Common myeloid progenitor, CD34-positive (primary cell): ENCODE measurements at regions not wholly inside any gene's neighbourhood (a gene's known extent, or its start where the extent isn't known, plus 50 kb on each side); places are given as distances from the start of the nearest gene placed in this dataset.

ENCODE experiments used
- CTCF ChIA-PET: fragments of 350-600 bp; sonication (Branson Sonifier 250); formaldehyde crosslinking; loops from one replicate; lab custom pipeline; 2021; ENCODE audit warnings: antibody characterized with exemption; lab: Charles Lee
- POLR2A ChIA-PET: fragments of 350-600 bp; sonication (Branson Sonifier 250); formaldehyde crosslinking; loops from one replicate; lab custom pipeline; 2021; ENCODE audit warnings: antibody characterized with exemption; lab: Charles Lee
- DNase-seq, 3 donors: peaks; one replicate each; pipeline versions ENCODE4 v3.0.0 to v3.0.0-alpha.2; 2013
- H3K27ac ChIP-seq, 2 experiments: 1 replicate in 1 of 2; 2 replicates in 1 of 2; pipeline ENCODE4 v1.7.0; 2013; ENCODE audit warnings: inconsistent platforms in 2 of 2, low read length in 2 of 2, mild to moderate bottlenecking in 2 of 2, low read depth in 1 of 2, moderate library complexity in 1 of 2; ENCODE audit not compliant: severe bottlenecking in 2 of 2, insufficient read depth in 1 of 2, poor library complexity in 1 of 2
- H3K27me3 ChIP-seq, 5 experiments: replicated peaks in 2 of 5; 1 replicate in 3 of 5; 2 replicates in 2 of 5; pipeline versions ENCODE4 v1.6.1 to v1.7.0; 2013; ENCODE audit warnings: low read length in 4 of 5, mild to moderate bottlenecking in 2 of 5, moderate library complexity in 2 of 5, inconsistent platforms in 1 of 5; ENCODE audit not compliant: insufficient read depth in 5 of 5, control insufficient read depth in 4 of 5
- H3K36me3 ChIP-seq, 4 experiments: 1 replicate in 2 of 4; 2 replicates in 2 of 4; pipeline versions ENCODE4 v1.6.1 to v1.7.0; 2013; ENCODE audit warnings: low read length in 3 of 4, control low read depth in 1 of 4, mild to moderate bottlenecking in 1 of 4; ENCODE audit not compliant: control insufficient read depth in 4 of 4, insufficient read depth in 4 of 4
- H3K4me1 ChIP-seq, 4 experiments: 1 replicate in 3 of 4; 2 replicates in 1 of 4; pipeline versions ENCODE4 v1.6.1 to v1.7.1; 2013; ENCODE audit warnings: low read length in 3 of 4, mild to moderate bottlenecking in 3 of 4, control low read depth in 1 of 4, inconsistent platforms in 1 of 4, moderate library complexity in 1 of 4; ENCODE audit not compliant: control insufficient read depth in 4 of 4, insufficient read depth in 4 of 4; ENCODE audit errors: control extremely low read depth in 1 of 4
- H3K4me3 ChIP-seq, 7 experiments: 1 replicate in 4 of 7; 2 replicates in 3 of 7; pipeline versions ENCODE4 v1.5.1 to v1.7.0; 2013; ENCODE audit warnings: mild to moderate bottlenecking in 7 of 7, low read length in 6 of 7, moderate library complexity in 6 of 7, inconsistent platforms in 2 of 7, low read depth in 2 of 7, control low read depth in 1 of 7; ENCODE audit not compliant: insufficient read depth in 4 of 7, control insufficient read depth in 1 of 7; ENCODE audit errors: extremely low read depth in 1 of 7
- H3K9me3 ChIP-seq, 5 experiments: 1 replicate in 4 of 5; 2 replicates in 1 of 5; pipeline versions ENCODE4 v1.6.1 to v1.7.1; 2013; ENCODE audit warnings: low read length in 4 of 5, mild to moderate bottlenecking in 2 of 5, inconsistent platforms in 1 of 5, low read depth in 1 of 5, moderate library complexity in 1 of 5; ENCODE audit not compliant: control insufficient read depth in 4 of 5, insufficient read depth in 2 of 5; ENCODE audit errors: control extremely low read depth in 1 of 5
- WGBS: methylation state at CpG from one replicate; pipeline ENCODE4 v1.1.5; 2013; ENCODE audit not compliant: insufficient coverage; 5-methylcytosine and 5-hydroxymethylcytosine counted together

GRCh38 chr1:57874418-57874877, 450.6 kb upstream of the DAB1 start:
- H3K9me3 ChIP-seq = no peaks in the 10 kb centered on the region
- CTCF ChIA-PET = no interaction called here
- no peaks in the 10 kb centered on the region for H3K27me3 ChIP-seq
- POLR2A ChIA-PET = no interaction called here
- 0% methylated on average over 1 of the region's 2 CpGs for WGBS
- H3K27ac ChIP-seq = no peak overlapping the region
- no peaks in the 10 kb centered on the region for H3K4me1 ChIP-seq
- DNase-seq = no peak
- no peaks in the 10 kb centered on the region for H3K36me3 ChIP-seq
- no peak overlapping the region for H3K4me3 ChIP-seq

GRCh38 chr1:57872913-57873312, 449.1 kb upstream of the DAB1 start:
- CTCF ChIA-PET = no interaction called here
- Histone ChIP-seq H3K4me1 (no peaks in the 10 kb centered on the region), H3K36me3 (no peaks in the 10 kb centered on the region), H3K27me3 (no peaks in the 10 kb centered on the region), H3K4me3 (no peak overlapping the region), H3K9me3 (no peaks in the 10 kb centered on the region), H3K27ac (no peak overlapping the region)
- POLR2A ChIA-PET = no interaction called here
- no peak for DNase-seq

GRCh38 chr1:57868908-57869307, 445.0 kb upstream of the DAB1 start:
- POLR2A ChIA-PET = interaction anchor here (0.6 kb wide), 1 partner anchor 13 kb away, joined by 3 read pairs; no protein-coding TSS in a partner anchor

GRCh38 chr1:57868239-57868638, 444.4 kb upstream of the DAB1 start:
- Histone ChIP-seq H3K27ac (no peak overlapping the region), H3K4me1 (no peaks in the 10 kb centered on the region), H3K36me3 (no peaks in the 10 kb centered on the region), H3K27me3 (no peaks in the 10 kb centered on the region), H3K4me3 (no peak overlapping the region), H3K9me3 (no peaks in the 10 kb centered on the region)
- POLR2A ChIA-PET = no interaction called here
- CTCF ChIA-PET = no interaction called here
- 100% methylated on average over 2 of the region's 3 CpGs for whole genome bisulfite sequencing
- no peak for DNase-seq

More at GRCh38 chr1:57868908-57869307, 445.0 kb upstream of the DAB1 start:
- H3K27me3 ChIP-seq = no peaks in the 10 kb centered on the region
- DNase-seq = no peak
- H3K4me3 ChIP-seq = no peak overlapping the region
- H3K36me3 ChIP-seq = no peaks in the 10 kb centered on the region
- no peaks in the 10 kb centered on the region for H3K4me1 ChIP-seq
- CTCF ChIA-PET = interaction anchor here (0.8 kb wide), 1 partner anchor 49 kb away, joined by 3 read pairs; no protein-coding TSS in a partner anchor
- no peaks in the 10 kb centered on the region for H3K9me3 ChIP-seq
- no peak overlapping the region for H3K27ac ChIP-seq
- WGBS = no CpG with 5 or more reads among the region's 1 CpG

GRCh38 chr1:57866998-57867397, 443.1 kb upstream of the DAB1 start:
- H3K27ac ChIP-seq = no peak overlapping the region
- no peaks in the 10 kb centered on the region for H3K36me3 ChIP-seq
- 96% methylated on average over 8 of the region's 8 CpGs for WGBS
- no peak overlapping the region for H3K4me3 ChIP-seq
- no peaks in the 10 kb centered on the region for H3K4me1 ChIP-seq
- ChIA-PET POLR2A (no interaction called here), CTCF (no interaction called here)
- no peak for DNase-seq
- no peaks in the 10 kb centered on the region for H3K27me3 ChIP-seq
- no peaks in the 10 kb centered on the region for H3K9me3 ChIP-seq

GRCh38 chr1:57860931-57861565, 437.2 kb upstream of the DAB1 start:
- H3K4me1 ChIP-seq = no peaks in the 10 kb centered on the region
- WGBS = 96% methylated on average over 4 of the region's 5 CpGs
- no peak overlapping the region for H3K4me3 ChIP-seq
- H3K9me3 ChIP-seq = no peaks in the 10 kb centered on the region
- H3K27me3 ChIP-seq = no peaks in the 10 kb centered on the region
- DNase-seq = no peak
- no peak overlapping the region for H3K27ac ChIP-seq
- no peaks in the 10 kb centered on the region for H3K36me3 ChIP-seq
- CTCF ChIA-PET = no interaction called here
- POLR2A ChIA-PET = no interaction called here

GRCh38 chr1:57860325-57860724, 436.5 kb upstream of the DAB1 start:
- Histone ChIP-seq H3K27me3 (no peaks in the 10 kb centered on the region), H3K4me1 (no peaks in the 10 kb centered on the region), H3K27ac (no peak overlapping the region), H3K4me3 (no peak overlapping the region), H3K36me3 (no peaks in the 10 kb centered on the region), H3K9me3 (no peaks in the 10 kb centered on the region)
- POLR2A ChIA-PET = no interaction called here
- WGBS = 100% methylated on average over 3 of the region's 3 CpGs
- DNase-seq = no peak
- CTCF ChIA-PET = no interaction called here
